Muscle layer of duodenum (tissue), 2 donors: ENCODE measurements at regions not wholly inside any gene's neighbourhood (a gene's known extent, or its start where the extent isn't known, plus 50 kb on each side); places are given as distances from the start of the nearest gene placed in this dataset.

Experiments
- H3K27ac ChIP-seq: one replicate; pipeline ENCODE4 v1.7.0; 2013; ENCODE audit warnings: mild to moderate bottlenecking, low read length
- H3K27me3 ChIP-seq: one replicate; pipeline ENCODE4 v1.7.0; 2013; ENCODE audit warnings: low read depth, mild to moderate bottlenecking, control low read depth, low read length
- H3K36me3 ChIP-seq, 2 donors: one replicate each; pipeline ENCODE4 v1.7.0; 2013; ENCODE audit warnings: low read length in 2 of 2, control low read depth in 1 of 2, mild to moderate bottlenecking in 1 of 2; ENCODE audit not compliant: insufficient read depth in 2 of 2, control insufficient read depth in 1 of 2
- H3K4me1 ChIP-seq, 2 donors: one replicate each; pipeline ENCODE4 v1.7.0; 2013; ENCODE audit warnings: low read length in 2 of 2, mild to moderate bottlenecking in 2 of 2, control low read depth in 1 of 2, moderate library complexity in 1 of 2; ENCODE audit not compliant: insufficient read depth in 2 of 2, control insufficient read depth in 1 of 2
- H3K4me3 ChIP-seq, 2 donors: one replicate each; pipeline ENCODE4 v1.7.0; 2013; ENCODE audit warnings: low read length in 2 of 2, low read depth in 1 of 2, mild to moderate bottlenecking in 1 of 2
- H3K9me3 ChIP-seq, 2 donors: one replicate each; pipeline ENCODE4 v1.7.0; 2013; ENCODE audit warnings: low read length in 2 of 2, control low read depth in 1 of 2, mild to moderate bottlenecking in 1 of 2; ENCODE audit not compliant: control insufficient read depth in 1 of 2
- donor health status: healthy.

GRCh38 chr4:155488691-155489090 lies 111.9 kb upstream of the MAP9 start:
- Histone ChIP-seq H3K9me3 (no peaks in the 10 kb centered on the region), H3K4me3 (no peak overlapping the region), H3K27me3 (no peaks in the 10 kb centered on the region), H3K36me3 (no peaks in the 10 kb centered on the region), H3K4me1 (no peaks in the 10 kb centered on the region), H3K27ac (no peak overlapping the region)

DNA sequence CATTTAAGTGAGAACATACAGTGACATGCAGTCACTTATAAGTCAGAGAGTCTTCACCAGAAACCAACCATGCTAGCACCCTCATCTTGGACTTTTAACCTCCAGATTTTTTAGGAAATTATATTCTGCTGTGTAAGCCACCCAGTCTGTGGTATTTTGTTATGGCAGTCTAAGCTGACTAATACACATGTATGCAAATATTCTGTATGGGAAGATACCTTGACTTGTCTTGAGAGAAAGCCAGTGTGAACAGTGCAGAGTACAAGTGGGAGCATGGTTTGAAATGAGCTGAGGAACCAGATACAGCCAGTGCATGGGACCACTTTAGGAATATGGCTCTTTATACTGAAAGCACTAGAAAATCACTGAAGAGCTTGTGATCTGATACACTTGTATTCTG lies 110.4 kb upstream of the MAP9 start:
- no peaks in the 10 kb centered on the region for H3K4me1 ChIP-seq
- H3K27ac ChIP-seq, result no peak overlapping the region
- H3K36me3 ChIP-seq, result no peaks in the 10 kb centered on the region
- no peaks in the 10 kb centered on the region for H3K27me3 ChIP-seq
- no peaks in the 10 kb centered on the region for H3K9me3 ChIP-seq
- H3K4me3 ChIP-seq, result no peak overlapping the region

DNA sequence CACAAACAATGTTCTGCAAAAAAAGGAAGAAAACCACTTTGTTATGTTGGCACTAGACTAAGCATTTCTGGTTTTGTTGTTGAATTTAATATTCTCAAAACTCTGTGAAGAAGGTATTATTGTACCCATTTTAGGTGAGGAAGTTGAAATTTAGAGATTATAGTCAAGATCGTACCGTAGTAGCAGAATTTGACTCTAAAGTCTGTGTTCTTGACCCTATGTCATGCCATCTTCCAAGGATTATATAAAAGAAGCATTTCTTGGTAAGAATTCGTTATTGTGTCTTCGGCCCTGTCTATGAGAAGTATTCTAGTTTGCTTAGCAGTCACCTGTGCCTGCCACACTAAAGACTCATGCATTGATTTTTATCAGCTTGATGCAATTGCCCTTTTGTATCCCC lies 104.4 kb upstream of the MAP9 start:
- Histone ChIP-seq H3K27me3 (no peaks in the 10 kb centered on the region), H3K9me3 (no peaks in the 10 kb centered on the region), H3K36me3 (no peaks in the 10 kb centered on the region), H3K4me3 (no peak overlapping the region), H3K27ac (no peak overlapping the region), H3K4me1 (no peaks in the 10 kb centered on the region)

- Histone ChIP-seq H3K4me3 (no peak overlapping the region), H3K36me3 (no peaks in the 10 kb centered on the region)
Measured at GRCh38 chr4:155479835-155480234, 103.1 kb upstream of the MAP9 start.

GRCh38 chr4:155478336-155478835 lies 101.6 kb upstream of the MAP9 start:
- H3K27ac ChIP-seq, result no peak overlapping the region
- no peaks in the 10 kb centered on the region for H3K27me3 ChIP-seq
- no peaks in the 10 kb centered on the region for H3K9me3 ChIP-seq
- H3K4me3 ChIP-seq, result no peak overlapping the region
- H3K36me3 ChIP-seq, result no peaks in the 10 kb centered on the region
- H3K4me1 ChIP-seq, result no peaks in the 10 kb centered on the region

More at GRCh38 chr4:155479835-155480234, 103.1 kb upstream of the MAP9 start:
- no peaks in the 10 kb centered on the region for H3K9me3 ChIP-seq
- no peaks in the 10 kb centered on the region for H3K4me1 ChIP-seq
- H3K27ac ChIP-seq, result no peak overlapping the region
- H3K27me3 ChIP-seq, result no peaks in the 10 kb centered on the region

DNA sequence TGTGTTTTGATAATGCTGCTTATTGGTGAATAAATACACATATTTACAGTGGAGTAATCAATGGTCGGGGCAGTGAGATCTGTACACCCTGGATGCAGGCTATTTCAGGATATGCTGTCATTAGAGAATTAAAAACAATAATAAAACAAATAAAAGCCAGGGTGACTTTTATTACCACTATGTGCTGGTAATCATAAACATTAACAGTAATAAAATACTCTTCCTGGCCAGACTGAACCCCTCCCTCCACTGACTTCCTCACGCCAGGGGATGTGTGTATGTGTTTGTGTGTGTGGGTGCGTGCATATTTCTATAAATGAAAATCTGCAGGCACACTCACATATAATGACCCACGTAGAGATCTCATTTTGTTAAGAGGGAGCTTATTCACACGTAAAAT lies 98.0 kb upstream of the MAP9 start:
- no peak overlapping the region for H3K27ac ChIP-seq
- H3K36me3 ChIP-seq, result no peaks in the 10 kb centered on the region
- H3K27me3 ChIP-seq, result no peaks in the 10 kb centered on the region
- no peak overlapping the region for H3K4me3 ChIP-seq
- H3K9me3 ChIP-seq, result no peaks in the 10 kb centered on the region
- no peaks in the 10 kb centered on the region for H3K4me1 ChIP-seq

DNA sequence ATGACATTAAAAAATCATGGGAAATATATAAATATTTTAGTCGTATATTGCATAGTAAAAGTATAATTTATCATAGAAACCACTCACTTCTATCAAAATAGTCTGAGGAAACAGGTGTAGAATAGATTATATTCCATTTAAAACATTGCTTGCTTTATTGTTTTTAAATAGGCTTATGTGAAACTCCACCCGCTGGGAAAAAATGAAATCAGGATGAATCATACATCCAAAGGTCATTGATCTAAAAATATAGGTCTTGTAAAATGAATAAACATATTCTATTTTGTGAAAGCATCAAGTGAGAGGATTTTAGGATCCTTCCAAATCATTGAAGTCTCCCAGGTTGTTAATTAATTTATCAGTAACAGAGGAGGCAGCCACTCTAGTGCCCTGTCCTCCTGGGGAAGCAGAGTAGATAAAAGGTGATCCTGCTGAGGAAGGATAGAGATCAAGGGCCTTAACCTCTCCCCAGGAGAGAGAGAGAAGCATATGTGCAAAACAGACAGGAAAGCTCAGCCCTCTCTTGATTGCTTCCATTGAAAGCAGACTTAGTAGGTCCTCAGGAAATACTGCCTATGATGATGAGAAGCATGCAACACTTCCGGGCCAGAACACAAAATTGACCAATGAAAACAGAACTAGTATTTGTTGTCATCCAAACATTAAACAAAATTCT lies 96.8 kb upstream of the MAP9 start:
- no peaks in the 10 kb centered on the region for H3K9me3 ChIP-seq
- no peak overlapping the region for H3K4me3 ChIP-seq
- no peak overlapping the region for H3K27ac ChIP-seq
- no peaks in the 10 kb centered on the region for H3K4me1 ChIP-seq
- no peaks in the 10 kb centered on the region for H3K36me3 ChIP-seq
- no peaks in the 10 kb centered on the region for H3K27me3 ChIP-seq

DNA sequence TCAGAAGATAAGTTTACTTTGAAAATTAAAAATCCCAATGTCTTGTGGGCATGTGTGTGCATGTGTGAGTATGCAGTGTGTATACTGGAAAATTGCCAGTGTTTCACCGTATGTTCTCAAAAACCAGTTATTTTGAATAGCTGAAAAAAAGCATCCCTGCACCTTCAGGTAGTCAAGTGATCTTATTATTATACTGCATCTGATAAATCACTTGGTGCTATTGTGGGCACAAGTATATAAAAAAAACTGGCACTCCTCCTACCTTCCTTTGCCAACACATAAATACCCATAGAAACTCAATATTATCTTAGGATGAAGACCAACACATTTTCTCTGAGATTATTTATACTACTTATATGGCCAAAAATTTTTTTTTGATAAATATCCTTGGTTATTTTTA lies 91.5 kb upstream of the MAP9 start:
- H3K4me1 ChIP-seq, result no peaks in the 10 kb centered on the region
- H3K27me3 ChIP-seq, result no peaks in the 10 kb centered on the region
- H3K9me3 ChIP-seq, result no peaks in the 10 kb centered on the region
- H3K36me3 ChIP-seq, result no peaks in the 10 kb centered on the region
- no peak overlapping the region for H3K27ac ChIP-seq
- H3K4me3 ChIP-seq, result no peak overlapping the region

- no peak overlapping the region for H3K4me3 ChIP-seq
- no peak overlapping the region for H3K27ac ChIP-seq
- no peaks in the 10 kb centered on the region for H3K36me3 ChIP-seq
- no peaks in the 10 kb centered on the region for H3K27me3 ChIP-seq
- H3K4me1 ChIP-seq, result no peaks in the 10 kb centered on the region
- H3K9me3 ChIP-seq, result no peaks in the 10 kb centered on the region
Measured at GRCh38 chr4:155450676-155451075, 73.9 kb upstream of the MAP9 start.

GRCh38 chr4:155445306-155445705 lies 68.5 kb upstream of the MAP9 start:
- no peaks in the 10 kb centered on the region for H3K36me3 ChIP-seq
- no peak overlapping the region for H3K27ac ChIP-seq
- H3K27me3 ChIP-seq, result no peaks in the 10 kb centered on the region
- H3K4me3 ChIP-seq, result no peak overlapping the region
- H3K9me3 ChIP-seq, result no peaks in the 10 kb centered on the region
- peaks cover 0 to 3% of the 10 kb centered on the region in 2 donors for H3K4me1 ChIP-seq

GRCh38 chr4:155444721-155445120 lies 68.0 kb upstream of the MAP9 start:
- Histone ChIP-seq H3K4me1 (peaks cover 0 to 3% of the 10 kb centered on the region in 2 donors), H3K9me3 (no peaks in the 10 kb centered on the region), H3K27ac (no peak overlapping the region), H3K27me3 (no peaks in the 10 kb centered on the region), H3K36me3 (no peaks in the 10 kb centered on the region), H3K4me3 (no peak overlapping the region)
